ENCODE measurements at regions not wholly inside any gene's neighbourhood (a gene's known extent, or its start where the extent isn't known, plus 50 kb on each side); places are given as distances from the start of the nearest gene placed in this dataset.
"Not testable (repeated sequence)": the region's sequence is repeated elsewhere in the genome, so short reads cannot be mapped to it uniquely, and the experiment has no call there.

DNA sequence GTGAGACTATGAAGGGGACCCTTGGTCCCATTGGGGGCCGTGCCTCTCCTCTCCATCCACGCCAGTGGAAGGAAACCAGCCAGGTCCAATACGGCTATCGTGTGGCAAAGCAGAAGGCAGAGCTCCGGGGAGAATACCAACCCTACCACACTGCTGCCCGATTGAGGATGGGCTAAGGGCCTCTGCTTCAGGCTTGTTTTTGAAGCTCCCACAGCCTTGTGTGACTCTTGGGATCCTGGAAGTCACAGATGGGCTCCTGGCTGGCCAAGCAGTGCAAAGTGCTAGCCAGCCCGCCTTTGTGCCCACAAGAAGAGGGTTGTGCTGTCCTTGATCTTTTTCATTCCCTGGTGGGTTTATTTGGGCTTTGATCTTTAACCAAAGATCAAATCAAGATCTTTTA, 70.6 kb upstream of the ID2 start:
- DNase-seq: no peak

GRCh38 chr2:8611700-8612099, 70.2 kb upstream of the ID2 start:
- no peak for DNase-seq

- DNase-seq: no peak
Measured at GRCh38 chr2:8612734-8613179, 69.1 kb upstream of the ID2 start.

- DNase-seq: not testable (repeated sequence)
Measured at GRCh38 chr2:8613207-8613999, 68.5 kb upstream of the ID2 start.

GRCh38 chr2:8614646-8615045, 67.2 kb upstream of the ID2 start:
- DNase-seq: no peak

DNA sequence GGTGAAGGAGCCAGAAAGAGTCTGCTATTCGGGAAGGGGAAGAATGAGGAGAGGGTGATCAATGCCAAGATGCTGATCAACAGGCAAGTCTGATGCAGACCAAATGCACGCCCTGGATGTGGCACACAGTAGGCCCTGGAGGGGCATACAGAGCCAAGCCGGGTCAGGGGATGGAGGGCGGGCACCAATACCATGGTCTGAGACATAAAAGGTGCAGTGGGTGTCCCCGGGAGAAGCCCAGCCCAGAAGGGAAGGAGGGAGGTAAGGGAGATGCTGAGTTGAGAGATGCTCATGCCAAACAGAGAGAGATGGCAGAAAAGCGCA, 66.6 kb upstream of the ID2 start:
- DNase-seq: no peak

- DNase-seq: no peak
Measured at GRCh38 chr2:8615576-8616281, 66.1 kb upstream of the ID2 start.

GRCh38 chr2:8617048-8617447, 64.8 kb upstream of the ID2 start:
- DNase-seq: no peak

DNA sequence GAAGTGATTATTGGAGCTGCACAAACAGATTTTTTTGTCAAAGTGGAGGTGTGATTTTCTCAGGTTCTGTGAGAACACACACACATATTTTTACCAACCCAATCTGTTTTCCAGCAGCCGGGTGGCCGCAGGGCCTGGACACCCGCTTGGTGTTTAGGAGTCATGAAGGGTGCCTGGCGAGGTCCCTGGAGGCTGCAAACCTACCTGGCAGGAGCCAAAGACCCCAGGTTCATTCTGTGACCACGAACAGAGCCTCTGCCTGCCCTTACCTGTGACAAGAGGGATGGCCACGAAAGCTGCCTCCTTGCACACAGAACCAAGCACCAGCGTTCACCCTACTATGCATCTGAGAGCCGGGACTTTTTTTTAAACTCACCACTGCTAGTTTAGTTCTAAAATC, 64.3 kb upstream of the ID2 start:
- DNase-seq: no peak

DNA sequence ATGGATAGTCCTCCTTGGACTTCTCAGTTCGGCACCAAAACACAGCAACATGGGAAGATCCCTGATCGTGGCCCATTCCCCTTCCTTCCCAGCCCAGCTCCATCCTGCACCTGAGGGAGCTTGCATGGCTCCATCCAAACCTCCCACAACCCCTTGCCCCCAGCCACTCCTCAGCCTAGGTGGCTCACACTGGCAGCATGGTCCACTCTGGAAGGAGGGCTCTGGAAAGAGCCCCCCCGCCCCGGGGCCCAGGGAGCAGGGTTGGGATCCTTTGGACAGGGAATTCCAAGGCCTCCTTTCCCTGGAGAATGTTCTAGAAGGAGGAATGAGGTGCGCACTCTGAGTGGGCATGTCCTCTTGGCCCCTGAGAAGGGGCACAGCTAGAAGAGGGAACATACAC, 62.8 kb upstream of the ID2 start:
- no peak for DNase-seq

GRCh38 chr2:8620611-8621382, 61.1 kb upstream of the ID2 start:
- DNase-seq: no peak

DNA sequence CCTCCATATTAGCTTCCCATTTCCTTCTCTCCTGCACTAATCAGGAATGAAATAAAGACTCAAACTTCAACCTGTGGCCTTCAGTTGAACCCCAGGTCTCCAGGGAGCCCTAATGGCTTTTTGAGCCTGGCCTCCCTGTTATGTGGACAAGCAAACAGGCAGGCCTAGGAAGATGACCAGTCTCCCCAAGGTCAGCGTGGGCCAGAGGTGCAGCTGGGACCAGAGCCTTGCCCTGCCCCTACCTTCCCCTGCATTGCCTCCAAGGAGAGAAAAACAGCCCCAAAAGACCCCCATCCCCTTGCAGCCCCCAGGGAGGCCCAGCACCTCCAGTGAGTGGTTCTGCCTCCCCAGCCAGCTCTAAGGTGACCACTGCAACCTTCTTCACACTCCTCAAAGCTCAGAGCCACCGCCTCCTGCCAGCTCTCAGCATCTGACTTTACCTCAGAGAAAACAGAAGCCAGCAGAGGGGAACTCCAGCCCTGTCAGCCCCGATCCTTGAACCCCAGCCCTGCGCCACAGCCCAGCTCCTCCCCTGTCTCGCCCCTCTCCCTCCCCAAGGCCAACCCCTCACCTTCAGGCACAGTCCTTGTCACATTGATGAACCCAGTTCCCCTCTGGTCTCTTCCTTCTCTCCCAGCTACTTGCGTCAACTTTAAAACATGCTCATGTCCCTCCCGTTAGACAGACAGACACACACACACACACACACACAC, 59.5 kb upstream of the ID2 start:
- DNase-seq: no peak

- DNase-seq: no peak
Measured at GRCh38 chr2:8622924-8623465, 58.9 kb upstream of the ID2 start.

GRCh38 chr2:8623576-8623957, 58.3 kb upstream of the ID2 start:
- DNase-seq: no peak

- no peak for DNase-seq
Measured at GRCh38 chr2:8623958-8624591, 57.8 kb upstream of the ID2 start.

DNA sequence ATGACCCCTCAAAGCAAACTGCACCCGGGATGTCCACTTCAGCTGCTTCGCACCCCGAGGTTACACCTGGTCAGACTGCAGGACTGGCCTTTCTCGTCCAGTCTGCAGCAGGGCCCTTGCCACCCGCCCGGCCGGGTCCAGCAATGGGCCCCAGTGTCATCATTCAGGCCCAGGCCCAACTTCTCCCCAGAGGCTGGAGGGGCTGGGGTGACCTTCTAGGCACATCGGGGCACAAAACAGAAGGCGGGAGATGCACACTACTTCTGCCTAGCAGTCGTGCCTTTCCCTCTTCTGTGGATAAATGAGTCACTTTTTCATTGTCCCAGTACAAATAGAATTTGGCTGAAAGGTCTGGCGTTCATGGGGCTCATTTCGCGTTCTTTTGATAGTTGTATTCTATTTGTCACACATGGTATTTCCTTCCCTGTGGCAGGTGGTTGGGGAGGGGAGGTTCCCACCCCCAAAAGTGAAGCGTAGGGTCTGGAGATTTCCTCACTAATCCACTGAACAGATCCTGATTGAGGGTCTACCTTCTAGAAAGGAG, 56.9 kb upstream of the ID2 start:
- no peak for DNase-seq

DNA sequence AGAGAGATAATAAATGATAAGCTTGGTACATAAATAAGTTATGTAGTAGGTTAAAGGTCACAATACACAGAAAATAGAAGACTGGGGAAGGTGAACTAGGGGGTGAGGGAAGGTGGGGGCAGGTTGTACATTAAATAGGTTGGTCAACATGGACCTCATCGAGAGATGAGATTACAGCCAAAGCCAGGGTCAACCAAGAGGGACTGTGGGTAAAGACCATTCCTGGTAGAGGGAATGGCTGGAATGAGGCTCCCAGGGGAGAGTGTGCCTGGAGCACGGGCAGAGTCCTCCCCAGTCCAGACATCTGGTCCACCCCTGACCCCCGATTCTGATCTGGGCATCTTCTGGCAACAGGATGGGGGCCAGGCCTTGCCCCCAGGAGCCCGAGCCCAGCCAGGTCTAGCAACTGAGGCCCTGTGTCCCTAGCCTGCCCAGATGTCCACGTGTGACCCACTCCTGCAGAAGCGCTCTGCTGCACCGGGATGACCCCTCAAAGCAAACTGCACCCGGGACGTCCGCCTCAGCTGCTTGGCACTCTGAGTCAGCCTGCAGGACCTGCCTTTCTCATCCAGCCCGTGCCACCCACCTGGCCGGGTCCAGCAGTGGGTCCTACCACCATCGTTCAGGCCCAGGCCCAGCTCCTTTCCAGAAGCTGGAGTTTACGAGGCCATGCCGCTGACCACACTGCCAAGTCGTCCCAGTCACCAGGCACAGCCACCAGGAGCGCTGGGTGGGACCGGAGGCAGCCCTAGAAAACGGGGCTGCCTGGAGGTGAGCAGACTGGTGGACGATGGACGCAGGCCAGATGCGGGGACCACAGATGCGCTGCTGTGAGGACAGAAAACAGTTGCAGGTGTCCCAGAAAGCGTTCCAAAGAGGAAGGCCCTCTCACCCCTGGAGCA, 56.2 kb upstream of the ID2 start:
- DNase-seq: no peak

DNA sequence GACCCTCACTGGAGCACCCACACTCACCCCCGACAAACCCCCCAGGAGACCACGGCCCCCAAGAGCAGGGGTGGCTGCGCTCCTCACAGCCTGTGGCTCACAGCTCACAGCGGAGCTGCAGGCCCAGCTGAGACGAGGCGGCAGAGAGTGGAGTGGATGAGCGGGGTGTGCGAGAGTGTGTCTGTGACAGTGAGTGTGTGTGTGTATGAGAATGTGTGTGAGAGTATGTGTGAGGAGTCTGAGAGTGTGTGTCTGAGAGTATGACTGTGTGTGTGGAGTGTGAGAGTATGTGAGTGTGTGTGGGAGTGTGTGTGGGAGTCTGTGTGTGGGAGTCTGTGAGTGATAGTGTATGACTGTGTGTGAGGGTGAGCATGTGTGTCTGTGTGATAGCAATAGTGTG, 55.3 kb upstream of the ID2 start:
- no peak for DNase-seq

DNA sequence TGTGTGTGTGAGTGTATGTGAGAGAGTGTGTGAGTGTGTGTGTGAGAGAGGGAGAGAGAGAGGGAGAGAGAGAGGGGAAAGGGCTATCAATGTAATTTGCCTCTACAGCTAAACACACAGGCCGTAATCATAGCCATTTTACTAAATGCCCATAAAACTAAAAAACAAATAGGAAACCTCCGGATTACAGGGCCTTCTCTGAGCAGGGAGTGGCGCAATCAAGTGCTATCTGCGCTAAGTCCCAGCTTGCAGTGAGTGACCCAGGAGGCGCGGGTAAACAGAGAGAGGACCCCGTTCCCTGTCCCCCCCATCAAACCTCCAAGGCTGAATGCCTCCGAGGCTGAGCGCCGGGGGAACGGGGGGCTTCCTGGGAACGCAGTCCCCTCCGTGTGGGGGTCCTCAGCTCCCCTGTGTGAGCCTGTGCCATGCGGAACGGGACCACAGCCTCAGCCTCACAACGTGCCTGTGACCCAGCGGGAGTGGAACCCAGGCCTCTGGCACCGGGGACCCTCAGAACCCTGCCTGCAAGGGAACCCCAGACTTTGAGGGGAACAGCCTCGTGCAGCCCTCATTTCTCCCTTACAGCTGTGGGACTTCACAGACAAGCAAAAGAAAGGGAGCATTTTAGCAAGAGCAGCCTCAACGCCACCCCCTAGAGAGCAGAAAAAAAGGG, 54.7 kb upstream of the ID2 start:
- DNase-seq: no peak

DNA sequence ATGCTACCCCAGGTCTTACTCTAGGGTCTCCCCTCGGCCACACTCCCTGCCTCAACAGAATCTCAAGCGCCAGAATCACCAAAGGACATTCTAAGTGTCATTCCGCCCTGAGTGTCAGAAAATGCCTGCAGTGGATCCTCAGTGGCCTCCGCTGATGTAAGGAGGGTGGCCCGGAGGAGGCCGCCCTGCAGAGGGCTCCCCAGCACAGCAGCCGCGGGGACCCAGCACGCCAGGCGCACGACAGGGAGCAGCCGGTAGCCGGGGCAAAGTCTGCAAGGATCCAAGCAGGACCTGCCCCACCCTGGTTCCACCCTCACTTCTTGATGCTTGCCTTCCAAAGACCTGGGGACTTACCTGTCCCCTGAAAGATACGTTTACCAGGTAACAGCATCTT, 54.2 kb upstream of the ID2 start:
- no peak for DNase-seq
